HG02870 (cell line): ENCODE measurements at regions not wholly inside any gene's neighbourhood (a gene's known extent, or its start where the extent isn't known, plus 50 kb on each side); places are given as distances from the start of the nearest gene placed in this dataset.
"Not testable (repeated sequence)": the region's sequence is repeated elsewhere in the genome, so short reads cannot be mapped to it uniquely, and the experiment has no call there.

Source experiments
- ATAC-seq: cut with Tn5 transposase; IDR thresholded peaks from one replicate; pipeline ENCODE4 v1.9.1; 2021; ENCODE audit warnings: mild to moderate bottlenecking, moderate library complexity; ENCODE audit not compliant: unreplicated experiment

- ATAC-seq: no peak
Measured at GRCh38 chr15:75100679-75101078, 77.3 kb downstream of the PPCDC start.

- peak; percentile 45 for ATAC-seq
Measured at GRCh38 chr15:75104804-75105557, 81.6 kb downstream of the PPCDC start.

DNA sequence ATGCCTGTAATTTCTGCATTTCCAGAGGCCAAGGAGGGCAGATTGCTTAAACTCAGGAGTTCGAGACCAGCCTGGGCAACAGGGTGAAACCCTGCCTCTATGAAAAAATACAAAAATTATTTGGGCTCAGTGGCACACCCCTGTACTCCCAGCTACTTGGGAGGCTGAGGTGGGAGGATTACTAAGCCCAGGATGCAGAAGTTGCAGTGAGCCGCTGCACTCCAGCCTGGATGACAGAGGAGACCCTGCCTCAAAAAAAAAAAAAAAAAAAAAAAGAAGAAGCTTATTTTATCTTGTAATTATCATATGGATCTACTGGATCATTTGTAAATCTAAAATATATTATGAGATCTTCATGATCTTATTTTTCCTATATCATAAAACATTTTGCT, 84.1 kb downstream of the PPCDC start:
- ATAC-seq: no peak

DNA sequence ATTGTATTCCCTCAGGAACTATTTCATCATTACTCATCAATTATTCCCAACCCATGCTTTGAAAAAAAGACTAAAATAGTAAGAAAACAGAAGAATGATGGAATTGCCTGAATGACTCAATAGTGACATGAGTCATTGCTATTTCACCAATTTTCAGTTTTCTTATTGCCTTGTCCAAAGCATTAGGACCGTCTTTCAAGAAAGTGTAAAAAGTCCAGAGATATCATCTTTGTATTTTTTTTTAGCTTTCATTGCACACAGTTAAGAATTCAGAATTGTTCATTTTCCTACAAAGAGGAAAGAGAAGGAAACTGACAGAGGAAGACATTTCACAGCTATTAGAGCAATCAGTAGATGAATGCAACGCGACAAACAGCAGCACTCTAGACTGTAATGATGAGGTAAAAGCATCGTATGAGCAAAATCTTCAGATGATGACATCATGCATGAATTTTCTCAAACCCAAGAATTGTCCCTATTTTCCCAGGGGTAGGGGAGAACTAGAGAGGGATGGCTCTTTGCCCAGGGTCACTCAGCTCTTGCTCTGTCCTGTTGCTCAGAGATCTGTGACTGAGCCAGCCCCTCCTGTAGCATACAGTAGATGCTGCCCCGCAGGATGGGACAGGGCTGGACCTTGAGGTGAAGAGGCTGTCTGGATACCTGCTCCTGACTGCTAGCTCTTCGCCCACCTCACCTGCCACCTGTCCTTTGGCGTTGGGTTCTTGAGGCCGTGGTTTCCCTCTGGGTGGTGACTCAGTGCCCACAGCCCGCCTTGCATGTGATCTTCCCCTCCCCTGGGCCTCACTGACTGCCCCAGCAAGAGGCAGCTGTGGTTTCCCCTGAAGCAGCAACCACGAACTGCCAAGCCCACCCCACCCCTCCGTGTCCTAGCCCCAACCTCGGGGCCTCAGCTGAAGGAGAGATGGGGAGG, 84.8 kb downstream of the PPCDC start:
- ATAC-seq: no peak

DNA sequence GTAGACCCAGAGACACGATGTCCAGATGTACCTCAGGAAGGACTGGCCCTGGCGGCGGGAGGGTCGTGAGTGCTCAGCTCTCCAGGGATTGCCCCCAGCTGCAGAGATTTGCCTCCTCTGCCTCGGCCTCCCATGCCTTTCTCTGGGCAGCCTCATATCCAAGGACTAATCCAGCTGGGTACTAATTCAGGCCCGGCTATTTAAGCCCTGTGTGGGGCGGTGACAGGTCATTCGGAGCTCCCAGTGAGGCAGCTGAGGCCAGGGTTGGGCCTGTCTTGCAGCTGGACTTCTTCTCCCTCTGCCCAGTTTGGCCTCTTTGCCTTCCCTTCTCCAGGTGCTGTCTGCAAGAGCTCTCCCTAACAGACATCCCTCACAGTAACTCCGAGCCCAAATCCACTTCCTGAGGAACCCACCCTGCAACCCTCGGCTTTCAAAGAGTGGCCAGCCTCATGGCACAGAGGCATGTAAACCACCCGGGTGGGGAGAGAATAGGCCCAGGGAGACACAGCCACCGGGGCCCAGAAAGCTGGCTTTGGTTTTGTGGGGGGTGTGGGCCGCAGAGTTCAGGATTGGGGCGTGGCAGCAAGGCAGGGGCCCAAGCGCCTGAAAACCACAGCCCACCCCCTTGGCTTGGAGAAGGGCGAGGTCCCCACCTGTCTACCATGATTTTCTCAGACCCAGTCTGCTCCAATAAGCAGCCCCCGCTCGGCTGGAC, 85.8 kb downstream of the PPCDC start:
- no peak for ATAC-seq

DNA sequence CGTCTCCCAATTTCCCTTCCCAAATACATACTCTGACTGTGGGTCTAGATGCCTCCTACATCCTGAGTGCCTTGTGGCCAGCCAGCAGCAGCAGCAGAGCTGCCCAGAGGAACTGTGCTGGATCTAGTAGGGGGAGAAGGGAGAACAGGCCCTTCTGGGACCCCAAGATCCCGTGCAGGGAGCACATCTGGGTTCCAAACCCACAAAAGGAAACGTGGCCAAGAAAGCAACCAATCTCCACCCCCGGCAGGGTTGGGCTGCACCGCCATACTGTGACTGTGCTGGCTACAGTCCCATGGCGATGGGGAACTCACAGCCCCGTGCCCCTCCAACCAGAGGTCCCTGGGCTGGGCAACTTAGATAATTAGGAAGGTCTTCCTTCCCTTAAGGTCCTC, 86.3 kb downstream of the PPCDC start:
- no peak for ATAC-seq

DNA sequence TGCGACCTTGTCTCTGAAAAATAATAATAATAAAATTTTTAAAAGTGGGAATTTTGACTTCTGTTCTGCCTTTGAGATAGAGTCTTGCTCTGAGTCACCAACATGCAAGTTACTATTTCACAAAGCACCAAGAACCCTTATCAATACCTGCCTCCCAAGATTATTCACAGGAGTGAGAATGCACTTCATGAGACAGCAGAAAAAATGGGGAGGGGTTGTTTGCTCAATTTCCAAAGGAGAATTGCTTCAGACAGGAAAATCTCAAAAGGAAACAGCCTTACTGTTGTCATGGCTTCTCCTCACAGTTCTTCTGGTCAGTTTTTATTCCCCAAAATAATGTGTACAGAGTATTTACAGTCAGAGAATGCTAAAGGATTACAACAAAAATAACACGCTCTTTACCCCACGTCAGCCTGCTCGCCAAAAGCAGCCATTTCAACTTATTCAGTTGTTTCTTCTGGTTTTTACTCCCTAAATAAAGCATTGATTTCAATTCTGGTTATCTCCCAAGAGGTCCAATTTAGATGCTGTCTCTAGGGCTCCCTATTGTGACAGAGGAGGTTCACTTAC, 89.0 kb downstream of the PPCDC start:
- ATAC-seq: no peak

GRCh38 chr15:75112848-75113492, 88.7 kb upstream of the C15orf39 start:
- ATAC-seq: no peak

DNA sequence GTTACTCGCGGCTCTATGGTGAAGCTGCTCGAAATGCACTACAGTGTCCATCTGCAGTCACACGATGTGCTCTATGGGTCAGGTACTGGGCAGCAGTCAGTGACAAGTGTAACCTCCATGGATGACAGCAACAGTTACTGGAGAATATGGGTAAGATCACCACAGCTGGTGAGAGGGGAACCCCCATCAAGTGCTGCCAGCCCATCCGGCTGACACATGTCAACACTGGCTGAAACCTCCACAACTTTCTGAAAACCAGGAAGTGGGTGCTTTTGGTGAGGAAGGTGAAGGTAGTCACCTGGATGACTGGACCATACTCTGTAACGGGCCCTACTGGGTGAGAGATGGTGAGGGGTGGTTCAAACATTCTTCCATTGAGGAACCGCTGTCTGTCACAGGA, 87.4 kb upstream of the C15orf39 start:
- no peak for ATAC-seq

GRCh38 chr15:75114796-75115195, 86.9 kb upstream of the C15orf39 start:
- ATAC-seq: no peak

- ATAC-seq: not testable (repeated sequence)
Measured at GRCh38 chr15:75115411-75115913, 86.2 kb upstream of the C15orf39 start.

DNA sequence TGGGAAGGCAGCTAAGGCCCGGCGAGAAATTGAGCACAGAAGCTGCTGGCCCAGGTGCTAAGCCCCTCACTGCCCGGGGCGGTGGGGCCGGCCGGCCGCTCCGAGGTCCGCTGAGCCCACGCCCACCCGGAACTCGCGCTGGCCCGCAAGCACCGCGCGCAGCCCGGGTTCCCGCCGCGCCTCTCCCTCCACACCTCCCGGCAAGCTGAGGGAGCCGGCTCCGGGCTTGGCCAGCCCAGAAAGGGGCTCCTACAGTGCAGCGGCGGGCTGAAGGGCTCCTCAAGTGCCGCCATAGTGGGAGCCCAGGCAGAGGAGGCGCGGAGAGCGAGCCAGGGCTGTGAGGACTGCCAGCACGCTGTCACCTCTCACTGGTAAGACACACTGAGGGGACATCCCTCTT, 85.5 kb upstream of the C15orf39 start:
- not testable (repeated sequence) for ATAC-seq

DNA sequence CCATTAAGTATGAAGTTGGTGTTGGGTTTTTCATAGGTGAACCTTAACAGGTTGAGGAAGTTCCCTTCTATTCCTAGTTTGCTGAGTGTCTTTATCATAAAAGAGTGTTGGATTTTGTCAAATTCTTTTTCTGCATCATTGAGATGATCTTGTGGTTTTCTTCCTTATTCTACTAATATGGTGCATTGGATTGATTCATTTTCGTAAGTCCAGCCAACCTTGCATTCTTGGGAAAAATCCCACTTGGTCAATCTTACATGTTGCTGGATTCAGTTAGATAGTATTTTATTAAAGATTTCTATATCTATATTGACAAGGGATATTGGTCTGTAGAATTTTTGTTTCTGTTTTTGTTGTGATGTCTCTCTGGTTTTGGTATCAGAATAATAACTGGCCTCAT, 83.7 kb upstream of the C15orf39 start:
- no peak for ATAC-seq

GRCh38 chr15:75119312-75119711, 82.4 kb upstream of the C15orf39 start:
- ATAC-seq: not testable (repeated sequence)

DNA sequence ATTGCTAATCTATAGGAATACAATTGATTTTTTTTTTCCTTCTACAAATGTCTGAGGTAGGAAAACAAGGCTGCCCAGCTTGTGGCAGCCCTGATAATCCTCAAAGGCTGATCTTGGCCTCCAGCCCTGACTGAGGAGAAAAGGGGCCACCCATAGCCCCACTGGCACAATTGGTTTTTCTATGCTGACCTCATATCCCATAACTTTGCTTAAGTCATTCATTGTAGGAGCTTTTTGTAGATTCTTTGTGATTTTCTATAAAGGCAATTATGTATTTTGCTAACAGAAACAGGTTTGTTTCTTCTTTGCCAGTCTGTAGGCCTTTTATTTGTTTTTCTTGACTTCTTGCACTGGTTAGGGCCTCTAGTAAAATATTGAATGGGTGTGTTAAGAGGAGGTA, 80.2 kb upstream of the C15orf39 start:
- no peak for ATAC-seq

DNA sequence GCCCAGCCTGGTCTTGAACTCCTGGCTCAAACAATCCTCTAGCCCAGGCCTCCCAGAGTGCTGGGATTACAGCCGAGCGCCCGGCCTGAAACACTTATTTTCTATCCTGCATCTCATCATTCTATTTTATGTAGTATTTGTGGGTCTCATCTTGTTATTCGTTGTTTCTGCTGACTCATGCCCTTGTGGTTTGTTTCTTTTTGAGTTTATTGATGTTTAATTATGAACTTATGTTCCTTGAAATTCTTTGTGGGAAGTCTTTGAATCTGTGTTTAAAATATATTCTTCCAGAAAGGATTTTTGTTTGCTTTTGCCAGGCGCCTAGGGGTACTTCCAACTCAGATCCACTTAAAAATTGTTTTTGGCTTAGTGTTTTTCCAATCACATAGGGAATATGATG, 78.3 kb upstream of the C15orf39 start:
- no peak for ATAC-seq

- not testable (repeated sequence) for ATAC-seq
Measured at GRCh38 chr15:75124278-75124677, 77.4 kb upstream of the C15orf39 start.

GRCh38 chr15:75125935-75126334, 75.7 kb upstream of the C15orf39 start:
- no peak for ATAC-seq

DNA sequence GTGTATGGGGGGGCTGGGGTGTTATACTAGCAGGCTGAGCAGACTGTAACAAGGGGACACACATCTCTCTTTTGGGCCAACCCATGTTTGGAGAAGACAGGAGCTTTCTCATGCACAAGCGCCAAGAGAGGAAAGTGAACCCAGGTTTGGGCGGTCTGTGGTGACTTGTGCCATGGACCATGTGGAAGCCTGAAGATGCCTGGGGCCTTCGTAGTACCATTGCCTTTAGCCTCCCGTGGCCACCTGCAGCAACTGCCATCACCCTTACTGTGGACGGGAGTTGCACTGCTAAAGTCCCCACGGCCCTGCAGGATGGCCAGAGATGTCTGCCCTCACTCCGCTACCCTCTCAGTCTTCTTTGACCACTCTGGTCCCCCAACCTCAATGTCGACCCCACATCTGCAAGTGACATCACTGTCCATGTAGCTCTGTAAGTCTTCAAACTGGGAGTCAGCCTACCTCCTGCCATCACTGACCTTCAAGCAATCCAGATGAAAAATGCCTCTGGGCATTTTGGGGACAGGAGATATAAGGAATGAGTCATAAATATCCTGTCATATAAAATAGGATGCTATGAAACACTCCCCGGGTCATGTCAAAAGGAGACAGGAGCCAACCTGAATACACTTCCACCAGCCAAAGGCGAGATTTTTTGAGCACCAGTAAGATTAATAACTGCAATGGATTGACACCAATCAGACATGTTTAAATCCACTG, 74.7 kb upstream of the C15orf39 start:
- ATAC-seq: no peak

GRCh38 chr15:75129788-75130187, 71.9 kb upstream of the C15orf39 start:
- no peak for ATAC-seq
